ENCODE measurements at regions not wholly inside any gene's neighbourhood (a gene's known extent, or its start where the extent isn't known, plus 50 kb on each side); places are given as distances from the start of the nearest gene placed in this dataset.

GRCh38 chr5:4817767-4818166 is 322.4 kb upstream of the ADAMTS16 start:
- TF ChIP-seq ARNT (IDR thresholded peaks at IDR 0.05) (no peak), HDGF (IDR thresholded peaks at IDR 0.05; ENCODE audit: borderline replicate concordance) (no peak), FOXM1 (IDR thresholded peaks at IDR 0.05; ENCODE audit: borderline replicate concordance) (no peak), ELF4 (IDR thresholded peaks at IDR 0.05) (no peak)

Measured in HEK293T (cell line).